NCI-H2029 (cell line): ENCODE measurements at regions not wholly inside any gene's neighbourhood (a gene's known extent, or its start where the extent isn't known, plus 50 kb on each side); places are given as distances from the start of the nearest gene placed in this dataset.
"Not testable (repeated sequence)": the region's sequence is repeated elsewhere in the genome, so short reads cannot be mapped to it uniquely, and the experiment has no call there.

Source experiments
- DNase-seq: peaks from one replicate; lab custom pipeline; 2025; lab: John Stamatoyannopoulos, UW

GRCh38 chr20:52434453-52434852, 242.9 kb upstream of the ZFP64 start:
- DNase-seq: no peak

- DNase-seq: no peak
These were observed 242.5 kb upstream of the ZFP64 start for GRCh38 chr20:52434041-52434425.

DNA sequence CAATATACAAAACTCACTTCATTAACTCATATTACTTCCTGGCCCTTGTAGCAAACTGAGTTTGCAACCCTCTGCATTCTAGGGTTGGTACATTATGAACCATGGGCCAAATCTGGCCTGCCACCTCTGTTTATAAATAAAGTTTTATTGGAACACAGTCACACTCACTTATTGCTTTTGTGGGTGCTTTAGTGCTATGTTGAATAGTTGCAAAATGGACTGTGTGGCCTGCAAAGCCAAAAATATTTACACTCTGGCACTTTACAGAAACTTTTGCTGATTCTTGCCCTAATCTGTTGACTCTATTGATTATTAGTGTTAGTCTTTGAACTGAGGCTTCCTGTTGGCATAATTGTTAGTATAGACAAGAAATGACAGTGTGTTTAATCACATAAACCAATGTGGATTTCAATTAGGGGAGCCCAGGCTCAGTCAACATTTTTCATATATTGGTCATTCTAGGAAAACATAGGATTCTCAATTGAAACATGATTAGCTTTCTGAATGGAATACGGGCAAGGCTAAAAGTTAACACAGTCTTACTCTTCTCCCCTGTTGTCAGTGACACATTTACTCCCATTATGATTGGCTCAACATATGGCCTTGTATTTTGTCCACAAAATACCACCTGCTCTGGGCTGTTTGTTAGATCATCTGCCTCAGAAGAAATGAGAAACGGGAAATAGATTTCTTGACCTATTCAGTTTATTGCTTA, 241.9 kb upstream of the ZFP64 start:
- no peak for DNase-seq

GRCh38 chr20:52432740-52433139, 241.2 kb upstream of the ZFP64 start:
- DNase-seq: no peak

DNA sequence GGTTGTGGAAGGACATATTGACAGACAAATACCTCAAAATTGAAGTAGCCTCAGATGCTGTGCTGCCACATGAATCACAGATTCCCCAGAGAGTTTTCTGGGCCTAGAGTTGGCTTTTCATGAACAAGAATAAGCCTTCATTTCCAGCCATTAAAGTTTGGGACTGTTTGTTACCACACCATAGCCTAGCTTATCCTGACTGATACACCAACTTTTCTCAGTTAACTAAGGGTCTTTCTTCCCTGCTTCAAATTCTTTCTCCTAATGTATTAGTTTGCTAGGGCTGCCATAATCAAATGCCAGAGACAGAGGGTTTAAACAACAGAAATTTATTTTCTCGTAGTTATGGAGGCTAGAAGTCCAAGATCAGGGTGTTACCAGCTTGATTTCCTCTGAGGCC, 237.4 kb upstream of the ZFP64 start:
- DNase-seq: no peak

DNA sequence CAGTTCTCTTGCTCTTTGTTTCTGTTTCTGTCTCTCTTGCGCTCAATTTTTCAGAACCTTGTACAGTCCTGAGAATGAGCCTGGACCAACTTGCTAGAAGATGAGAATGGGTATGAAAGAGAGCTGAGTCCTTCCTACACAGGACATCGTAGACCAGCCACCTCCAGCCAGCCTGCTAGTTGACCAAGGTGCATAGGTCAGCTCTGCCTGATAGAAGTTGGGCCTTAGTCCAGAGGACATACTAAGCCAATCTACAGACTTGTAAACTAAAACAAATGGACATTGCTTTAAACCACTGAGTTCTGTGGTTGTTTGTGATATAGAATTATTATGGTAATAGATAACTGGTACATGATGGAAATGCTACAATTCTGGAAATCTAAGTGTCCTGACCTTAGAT, 236.4 kb upstream of the ZFP64 start:
- DNase-seq: no peak

GRCh38 chr20:52426856-52427255, 235.3 kb upstream of the ZFP64 start:
- DNase-seq: no peak

DNA sequence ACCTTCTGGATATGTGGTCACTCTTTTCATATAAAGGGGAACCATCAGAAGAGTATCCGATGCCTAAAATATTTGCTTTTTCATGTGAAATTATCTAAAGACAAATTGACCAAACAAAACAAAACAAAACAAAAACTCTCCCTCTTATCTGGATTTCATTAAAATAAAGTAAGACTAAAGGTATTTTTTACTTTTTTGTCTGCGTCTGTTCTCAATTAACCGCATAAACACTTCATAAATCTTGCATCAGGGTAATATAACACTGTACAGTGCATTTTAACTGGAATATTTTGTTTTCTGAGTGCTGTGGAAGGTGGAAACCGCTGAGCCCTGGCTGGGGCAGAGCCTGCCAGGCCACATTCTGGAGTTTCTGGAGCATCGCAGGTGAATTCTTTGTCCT, 234.1 kb upstream of the ZFP64 start:
- no peak for DNase-seq

- no peak for DNase-seq
These were observed 233.7 kb upstream of the ZFP64 start for GRCh38 chr20:52425253-52425652.

GRCh38 chr20:52424357-52424942, 232.9 kb upstream of the ZFP64 start:
- not testable (repeated sequence) for DNase-seq

DNA sequence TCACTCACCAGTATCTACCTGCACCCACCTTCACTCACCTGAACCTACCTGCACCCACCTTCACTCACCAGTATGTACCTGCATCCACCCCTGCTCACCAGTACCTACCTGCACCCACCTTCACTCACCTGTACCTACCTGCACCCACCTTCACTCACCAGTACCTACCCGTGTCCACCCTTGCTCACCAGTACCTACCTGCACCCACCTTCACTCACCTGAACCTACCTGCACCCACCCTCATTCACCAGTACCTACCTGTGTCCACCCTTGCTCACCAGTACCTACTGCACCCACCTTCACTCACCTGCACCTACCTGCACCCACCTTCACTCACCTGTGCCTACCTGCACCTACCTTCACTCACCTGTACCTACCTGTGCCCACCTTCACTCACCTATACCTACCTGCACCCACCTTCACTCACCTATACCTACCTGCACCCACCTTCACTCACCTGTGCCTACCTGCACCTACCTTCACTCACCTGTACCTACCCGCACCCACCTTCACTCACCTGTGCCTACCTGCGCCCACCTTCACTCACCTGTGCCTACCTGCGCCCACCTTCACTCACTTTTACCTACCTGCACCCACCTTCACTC, 232.1 kb upstream of the ZFP64 start:
- not testable (repeated sequence) for DNase-seq

- DNase-seq: no peak
These were observed 231.2 kb upstream of the ZFP64 start for GRCh38 chr20:52422574-52423336.

GRCh38 chr20:52420805-52421204, 229.2 kb upstream of the ZFP64 start:
- DNase-seq: no peak

GRCh38 chr20:52419205-52419604, 227.6 kb upstream of the ZFP64 start:
- DNase-seq: no peak

DNA sequence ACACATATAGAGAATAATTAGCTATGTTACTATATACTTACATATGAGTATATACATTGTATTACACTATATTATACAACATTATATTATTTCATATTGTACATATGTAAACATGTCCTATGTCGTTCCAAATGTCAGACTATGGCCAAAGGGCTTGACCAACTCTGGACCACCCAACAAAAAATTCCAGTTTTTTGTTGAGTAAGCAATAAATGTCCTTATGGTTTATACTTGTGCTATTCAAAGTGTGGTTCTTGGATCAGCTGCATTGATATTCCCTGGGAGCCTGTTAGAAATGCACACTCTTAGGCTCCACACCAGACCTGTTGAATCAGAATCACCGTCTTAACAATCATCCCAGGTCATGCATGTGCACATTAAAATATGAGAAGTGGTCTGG, 225.4 kb upstream of the ZFP64 start:
- no peak for DNase-seq

DNA sequence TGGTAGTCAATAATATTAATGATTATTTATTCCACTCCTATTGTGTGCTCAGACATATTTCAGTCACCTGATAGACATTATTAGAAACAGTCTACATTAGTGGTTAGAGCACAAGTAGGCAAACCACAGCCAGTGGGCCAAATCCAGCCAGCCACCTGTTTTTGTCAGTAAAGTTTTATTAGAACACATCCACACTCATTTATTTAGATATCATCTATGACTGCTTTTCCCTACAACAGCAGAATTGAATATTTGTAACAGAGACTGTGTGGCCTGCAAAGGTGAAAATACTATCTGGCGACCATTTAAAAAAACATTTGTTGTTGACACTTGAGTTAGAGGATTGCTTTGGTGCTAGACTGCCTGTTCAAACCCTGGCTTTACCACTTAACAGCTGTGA, 220.0 kb upstream of the ZFP64 start:
- no peak for DNase-seq

- DNase-seq: no peak
These were observed 219.2 kb upstream of the ZFP64 start for GRCh38 chr20:52410731-52411234.

DNA sequence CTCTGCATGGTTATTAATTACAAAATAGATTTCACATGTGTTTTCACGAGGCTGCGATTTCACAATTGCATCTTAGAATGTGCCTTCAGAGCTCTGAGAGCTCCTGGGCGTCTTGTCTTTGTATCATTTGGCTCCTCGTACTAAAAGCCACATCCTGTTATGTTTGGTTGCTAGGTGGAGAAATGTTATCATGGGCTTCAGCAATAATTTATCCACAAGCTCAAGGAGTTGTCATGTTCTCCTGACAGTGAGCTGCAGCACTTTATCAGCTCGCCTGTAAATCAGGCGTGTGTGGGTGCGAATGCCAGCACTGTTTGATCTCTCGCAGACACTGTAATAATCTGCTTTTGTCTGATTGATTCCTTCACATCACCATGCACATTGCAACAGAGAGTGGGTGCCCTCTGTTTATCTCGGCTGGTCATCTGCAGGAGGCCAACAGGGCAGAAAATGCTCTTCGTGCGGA, 218.6 kb upstream of the ZFP64 start:
- DNase-seq: no peak

- DNase-seq: no peak
These were observed 214.4 kb upstream of the ZFP64 start for GRCh38 chr20:52405986-52406385.

- DNase-seq: no peak
These were observed 213.8 kb upstream of the ZFP64 start for GRCh38 chr20:52405417-52405816.

DNA sequence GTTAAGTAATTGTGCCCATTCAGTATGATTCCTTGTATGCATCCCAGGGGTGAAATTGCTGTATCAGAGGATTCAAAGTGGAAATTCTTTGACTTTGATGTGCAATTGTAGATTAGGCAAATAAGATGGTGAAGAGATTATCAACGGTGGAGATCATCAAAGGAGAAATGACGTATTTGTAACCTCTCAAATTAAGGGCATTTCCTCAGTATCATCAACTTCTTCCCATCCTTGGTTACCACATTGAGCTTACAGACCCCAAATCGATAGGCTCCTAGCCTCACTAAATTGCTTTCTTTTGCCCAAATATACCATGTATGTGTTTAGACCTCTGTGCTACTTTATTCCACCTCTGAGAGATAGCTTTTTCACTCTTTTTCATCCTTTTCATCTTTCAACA, 213.1 kb upstream of the ZFP64 start:
- DNase-seq: no peak

- DNase-seq: no peak
These were observed 211.4 kb upstream of the ZFP64 start for GRCh38 chr20:52402950-52403349.

GRCh38 chr20:52402514-52402913, 210.9 kb upstream of the ZFP64 start:
- DNase-seq: no peak
